ENCODE measurements at regions not wholly inside any gene's neighbourhood (a gene's known extent, or its start where the extent isn't known, plus 50 kb on each side); places are given as distances from the start of the nearest gene placed in this dataset.

DNA sequence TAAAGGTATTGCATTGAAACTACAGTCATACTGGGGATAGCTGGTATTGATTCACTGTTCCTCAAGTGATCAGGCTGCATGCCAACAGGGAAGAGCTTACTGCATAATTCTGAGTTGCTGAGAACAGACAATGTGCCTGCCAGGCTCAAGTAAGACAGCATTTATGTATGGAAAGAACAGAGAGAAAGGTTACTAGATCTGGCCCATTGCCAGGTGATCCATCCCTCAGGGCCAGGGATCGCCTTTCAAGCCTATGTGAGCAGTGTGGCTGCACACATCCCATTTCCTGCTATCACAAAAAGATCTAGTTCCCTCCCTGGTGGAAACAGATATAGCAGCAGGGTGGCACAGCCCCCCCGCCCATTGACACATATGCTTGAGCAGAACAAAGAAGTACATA, 254.0 kb downstream of the TMA16 start:
- DNase-seq (ENCODE audit: low spot score) = no peak
- no peak for ATAC-seq

DNA sequence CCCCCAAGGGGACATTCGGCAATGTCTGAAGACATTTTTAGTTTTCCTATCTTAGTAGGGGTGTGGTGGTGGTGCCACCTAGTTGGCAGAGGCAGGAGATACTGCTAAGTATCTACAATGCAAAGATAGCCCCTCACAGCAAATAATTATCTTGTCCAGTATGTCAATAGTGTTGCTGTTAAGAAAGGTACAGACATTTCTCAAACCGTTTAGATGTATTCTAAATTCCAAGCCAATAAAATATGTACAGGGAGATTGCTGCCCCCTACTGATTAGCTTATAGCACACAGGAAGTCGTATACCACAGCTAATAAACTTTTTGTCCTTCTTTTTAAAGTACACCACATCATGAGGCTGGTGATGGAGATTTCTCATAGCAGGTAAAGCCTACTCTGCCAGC, 260.5 kb downstream of the TMA16 start:
- no peak for DNase-seq (ENCODE audit: low spot score)
- ATAC-seq = no peak

DNA sequence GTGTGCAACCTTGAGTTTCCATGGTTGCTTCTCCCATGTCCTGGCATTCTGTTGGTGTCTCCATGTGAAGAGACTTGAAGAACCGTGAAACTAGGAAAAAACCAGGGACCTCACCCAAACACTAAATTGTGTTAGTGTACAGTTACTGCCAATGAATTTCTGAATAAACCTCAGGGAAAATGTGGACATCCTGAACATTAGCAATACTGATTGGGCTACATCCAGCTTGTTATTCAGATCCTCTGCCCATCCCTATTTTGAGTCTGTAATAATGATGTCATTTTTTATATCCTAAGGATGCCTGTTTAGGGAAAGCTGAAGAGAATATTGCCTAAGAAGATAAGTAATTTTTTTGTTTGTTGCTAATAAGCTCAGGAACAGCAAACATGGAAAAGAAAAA, 262.7 kb downstream of the TMA16 start:
- DNase-seq (ENCODE audit: low spot score) (no peak), ATAC-seq (no peak)

DNA sequence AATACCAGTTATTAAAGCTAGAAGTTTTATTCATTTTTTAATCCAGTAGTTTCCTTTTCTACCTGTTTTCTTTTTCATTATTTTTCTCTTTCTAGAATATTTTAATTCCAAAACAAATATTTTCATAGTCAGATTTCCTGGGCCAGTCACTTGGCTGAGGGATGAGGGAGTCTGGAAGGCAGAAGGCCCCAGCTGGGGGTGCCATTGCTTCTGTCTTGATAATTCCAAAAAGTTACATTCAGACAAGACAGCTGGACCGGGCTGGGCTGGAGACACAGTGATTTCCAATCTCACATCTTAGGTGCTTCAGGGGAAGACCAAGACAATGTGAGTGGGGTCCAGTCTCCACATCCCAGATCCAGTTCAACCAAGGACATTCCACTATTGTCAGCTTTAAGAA, 263.5 kb downstream of the TMA16 start:
- no peak for ATAC-seq
- no peak for DNase-seq (ENCODE audit: low spot score)

DNA sequence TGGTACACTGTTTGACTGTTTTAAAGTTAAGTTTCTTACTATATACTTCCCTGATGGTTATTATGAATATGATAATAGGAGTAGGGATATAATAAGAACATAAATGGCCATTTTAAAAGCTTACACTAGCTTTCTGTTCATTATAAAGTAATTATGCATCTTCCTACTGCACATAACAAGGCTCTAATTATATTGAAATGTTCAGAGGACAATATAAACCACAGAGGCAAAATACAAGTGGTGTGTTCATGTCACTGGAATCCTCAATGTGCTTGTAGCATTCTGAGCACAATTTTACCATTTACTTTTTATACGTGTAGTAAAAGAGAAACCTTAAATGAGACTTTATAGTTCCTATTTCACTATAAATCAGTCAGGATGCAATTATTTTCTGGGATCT, 268.3 kb downstream of the TMA16 start:
- DNase-seq (ENCODE audit: low spot score) = no peak
- ATAC-seq = no peak

DNA sequence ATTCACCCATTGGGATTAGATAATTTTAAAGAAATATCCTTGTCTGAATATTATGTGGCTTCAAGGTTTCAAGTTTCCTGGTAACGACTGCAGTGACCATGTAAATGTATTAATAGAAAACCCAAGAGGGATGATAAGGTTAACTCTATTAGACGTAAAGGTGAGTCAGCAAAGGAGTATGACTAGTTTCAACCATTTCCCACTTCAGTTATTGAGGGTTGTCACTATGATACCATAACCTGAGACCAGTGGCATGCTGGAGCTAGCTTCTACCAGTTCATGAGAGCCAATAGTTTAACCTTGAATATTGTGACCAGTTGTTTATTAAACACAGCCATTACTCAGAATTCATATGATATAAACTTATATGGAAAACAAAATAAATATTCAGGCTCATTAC, 270.1 kb downstream of the TMA16 start:
- no peak for DNase-seq (ENCODE audit: low spot score)
- ATAC-seq = no peak

DNA sequence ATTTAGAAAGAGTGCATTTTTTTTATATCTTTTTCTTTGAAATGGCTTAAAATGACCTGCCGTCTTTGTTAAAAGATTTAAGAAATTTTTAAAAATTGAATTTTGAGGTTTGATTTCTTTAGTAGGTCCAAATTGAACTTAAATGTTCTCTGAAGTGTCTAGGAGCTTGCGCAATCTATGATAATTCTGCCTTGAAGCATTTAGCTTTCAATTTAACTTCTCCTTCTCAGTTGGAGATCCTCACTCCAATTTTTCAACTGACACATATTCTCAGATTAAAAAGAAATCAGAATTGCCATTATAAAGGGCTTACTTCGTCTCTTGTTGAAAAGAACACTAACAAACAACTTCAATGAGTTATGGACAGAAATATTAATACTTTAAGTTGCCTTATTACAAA, 273.5 kb downstream of the TMA16 start:
- no peak for DNase-seq (ENCODE audit: low spot score)
- ATAC-seq = no peak

DNA sequence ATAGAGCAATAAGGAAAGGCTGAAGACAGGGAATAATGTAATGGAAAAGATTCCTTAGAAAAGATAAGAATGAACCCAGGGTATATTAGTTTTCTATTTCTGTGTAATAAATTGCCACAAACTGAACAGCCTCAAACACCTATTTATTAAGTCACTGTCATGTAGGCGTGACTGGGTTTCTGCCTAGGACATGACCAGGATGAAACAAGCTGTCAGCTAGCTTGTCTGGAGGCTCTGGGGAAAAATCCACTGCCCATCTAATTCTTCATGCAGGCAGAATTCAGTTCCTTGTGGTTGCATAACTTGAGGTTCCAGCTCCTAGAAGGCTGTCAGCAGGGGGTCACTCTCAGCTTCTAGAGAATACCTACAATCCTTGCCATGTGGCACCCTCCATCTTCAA, 277.7 kb downstream of the TMA16 start:
- ATAC-seq = no peak
- DNase-seq (ENCODE audit: low spot score) = no peak

DNA sequence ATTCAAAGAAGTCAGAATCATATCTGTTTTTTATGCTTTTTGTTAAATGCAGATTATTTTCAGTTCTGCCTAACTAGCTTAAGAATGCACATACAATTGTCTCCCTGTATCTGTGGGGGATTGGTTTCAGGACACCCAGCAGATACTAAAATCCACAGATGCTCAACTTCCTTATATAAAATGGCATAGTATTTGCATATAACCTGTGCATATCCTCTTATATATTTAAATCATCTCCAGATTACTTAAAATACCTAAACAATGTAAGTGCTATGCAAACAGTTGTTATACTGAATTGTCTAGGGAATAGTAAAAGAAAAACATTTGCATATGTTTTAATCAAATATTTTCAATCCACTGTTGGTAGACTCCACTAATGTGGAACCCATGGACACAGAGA, 279.4 kb downstream of the TMA16 start:
- ATAC-seq (no peak), DNase-seq (ENCODE audit: low spot score) (no peak)

DNA sequence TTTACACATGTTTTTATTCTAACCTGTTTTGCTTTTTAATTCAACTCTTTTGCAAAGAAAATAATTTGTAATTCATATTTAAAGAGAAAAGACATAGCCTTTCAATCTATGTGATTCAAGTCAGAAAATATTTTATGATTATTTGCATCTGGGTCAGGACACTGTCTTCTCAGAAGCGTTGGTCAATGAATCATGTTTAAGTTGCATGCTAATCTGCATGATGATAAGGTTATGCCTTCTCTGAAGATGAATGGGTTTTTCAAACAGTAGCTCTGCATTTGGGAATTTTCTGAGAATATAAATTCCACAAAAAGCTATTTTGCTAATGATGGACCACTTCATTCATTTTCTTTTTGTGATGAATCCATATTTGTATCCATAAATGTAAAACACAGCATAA, 282.5 kb downstream of the TMA16 start:
- no peak for DNase-seq (ENCODE audit: low spot score)
- no peak for ATAC-seq

DNA sequence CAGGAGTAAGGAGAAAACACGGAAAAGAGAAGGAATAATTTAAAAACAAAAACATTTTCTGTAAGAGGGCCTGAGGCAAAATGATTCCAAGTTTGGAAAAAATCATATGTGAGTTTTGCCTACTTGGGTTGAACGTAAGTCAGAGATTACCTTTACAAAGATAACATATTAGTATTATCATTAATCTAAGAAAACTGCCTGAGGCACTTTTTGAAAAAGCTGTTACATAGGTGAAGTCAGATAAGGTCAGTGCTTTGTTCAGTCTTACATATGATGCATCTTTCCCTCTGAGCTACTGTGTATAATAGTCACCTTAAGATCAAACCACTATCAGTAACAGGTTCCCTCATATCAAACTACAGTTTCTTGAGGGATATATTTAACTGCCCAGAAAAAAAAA, 287.2 kb downstream of the TMA16 start:
- ATAC-seq (no peak), DNase-seq (ENCODE audit: low spot score) (no peak)

DNA sequence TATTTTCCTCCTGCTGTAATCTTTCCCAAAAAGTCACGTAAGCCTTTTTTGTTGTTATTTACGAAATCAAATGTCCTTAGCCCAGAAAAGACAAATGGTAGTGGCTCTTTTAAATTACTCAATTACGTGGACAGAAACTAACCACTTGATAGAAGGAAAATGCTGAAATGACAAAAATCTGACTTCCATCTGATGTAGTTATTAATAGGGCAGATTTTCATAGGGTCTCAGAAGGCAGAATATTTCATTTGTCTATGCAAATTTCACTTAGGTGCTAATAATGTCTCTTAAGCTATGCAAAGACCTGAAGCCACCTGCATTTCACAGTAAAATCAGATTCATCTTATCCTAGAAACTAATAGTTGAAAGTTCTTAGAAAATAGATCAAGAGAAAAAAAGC, 295.7 kb downstream of the TMA16 start:
- DNase-seq (ENCODE audit: low spot score) (no peak), ATAC-seq (no peak)

DNA sequence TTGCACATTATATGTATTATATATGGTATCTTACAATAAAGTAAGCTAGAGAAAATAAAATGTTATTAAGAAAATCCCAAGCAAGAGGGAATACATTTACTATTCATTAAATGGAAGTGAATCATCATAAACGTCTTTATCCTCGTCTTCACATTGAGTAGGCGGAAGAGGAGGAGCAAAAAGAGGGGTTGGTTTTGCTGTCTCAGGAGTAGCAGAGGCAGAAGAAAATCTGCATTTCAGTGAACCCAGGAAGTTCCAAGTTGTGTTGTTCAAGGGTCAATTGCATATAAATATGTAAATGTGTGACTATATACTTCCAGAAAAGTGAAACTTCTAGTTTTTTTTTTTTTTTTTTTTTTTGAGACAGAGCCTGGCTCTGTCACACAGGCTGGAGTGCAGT, 301.4 kb downstream of the TMA16 start:
- no peak for DNase-seq (ENCODE audit: low spot score)
- ATAC-seq = no peak

DNA sequence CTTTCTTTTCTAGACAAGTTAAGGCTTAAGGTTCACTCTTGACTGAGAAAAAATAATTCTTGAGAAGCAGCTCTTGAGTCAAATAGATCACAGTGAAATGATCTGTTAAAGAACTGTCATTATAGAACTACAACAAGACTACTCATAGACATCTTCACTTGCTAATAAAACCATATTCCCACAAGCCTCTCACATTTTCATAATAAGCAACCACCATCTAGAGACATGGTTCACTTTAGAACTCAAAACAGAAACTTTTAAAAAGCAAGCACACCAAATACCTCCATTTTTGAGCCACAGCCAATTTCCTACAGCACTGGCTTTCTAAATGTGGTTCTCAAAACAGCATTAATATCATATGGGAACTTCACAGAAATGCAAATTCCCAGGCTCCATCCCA, 309.5 kb downstream of the TMA16 start:
- DNase-seq (ENCODE audit: low spot score) = no peak
- no peak for ATAC-seq

DNA sequence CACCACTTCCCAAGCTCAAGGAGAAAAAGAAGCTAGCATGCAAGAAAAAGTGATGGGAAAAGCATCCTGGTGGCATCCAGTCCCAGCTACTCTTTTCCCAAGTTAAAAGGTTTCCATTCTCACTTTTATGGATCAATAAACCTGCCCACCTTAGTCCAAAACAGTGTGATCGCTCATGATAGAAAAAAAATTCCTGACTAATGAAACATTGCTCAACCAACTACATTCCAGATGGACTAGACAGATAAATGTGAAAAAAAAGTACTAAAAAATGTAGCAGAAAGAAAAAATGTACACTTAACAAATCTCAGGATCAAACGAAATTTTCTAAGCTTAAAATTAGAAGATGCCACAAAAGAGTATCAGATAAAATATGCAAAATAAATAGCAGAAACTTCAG, 312.2 kb downstream of the TMA16 start:
- no peak for ATAC-seq

DNA sequence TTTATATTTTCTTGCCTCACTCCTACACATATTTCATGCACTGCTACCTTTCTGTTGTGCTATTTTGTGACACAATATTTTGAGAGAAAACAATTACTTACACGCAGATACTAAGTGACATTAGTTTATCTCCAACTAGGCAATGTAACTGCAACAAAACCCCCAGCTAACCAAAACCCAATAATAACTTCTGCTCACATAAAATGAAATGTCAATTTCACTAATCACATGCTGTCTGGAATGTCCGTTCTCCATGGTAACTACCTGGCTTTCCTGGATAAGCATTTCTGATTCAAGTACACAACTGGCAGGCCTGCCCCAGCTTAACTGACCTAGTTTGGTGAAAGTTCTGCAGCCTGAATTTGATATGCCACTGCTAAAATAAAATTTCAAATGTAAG, 313.5 kb downstream of the TMA16 start:
- ATAC-seq = no peak
- DNase-seq (ENCODE audit: low spot score) = no peak

More for the DNA sequence above, 312.2 kb downstream of the TMA16 start:
- DNase-seq (ENCODE audit: low spot score) = no peak

DNA sequence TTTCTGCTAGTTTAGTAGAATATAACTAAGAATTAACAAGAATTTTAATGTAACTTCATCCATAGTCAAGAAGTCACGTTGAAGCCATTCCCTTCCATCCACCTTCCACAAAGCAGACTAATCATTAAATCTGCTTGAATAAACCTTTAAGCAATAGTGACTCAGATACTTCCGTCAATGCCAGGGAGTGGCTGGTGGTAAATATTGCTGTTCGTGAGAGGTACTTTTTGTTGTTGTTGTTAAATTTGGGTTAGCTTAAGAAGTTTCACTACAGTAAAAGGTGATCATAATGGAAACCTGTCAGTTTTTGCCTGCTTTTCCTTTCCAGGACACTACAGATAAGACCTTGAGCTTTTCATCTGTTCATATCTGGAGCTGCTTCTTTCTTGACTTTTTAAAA, 316.3 kb downstream of the TMA16 start:
- ATAC-seq = no peak
- DNase-seq (ENCODE audit: low spot score) = no peak

DNA sequence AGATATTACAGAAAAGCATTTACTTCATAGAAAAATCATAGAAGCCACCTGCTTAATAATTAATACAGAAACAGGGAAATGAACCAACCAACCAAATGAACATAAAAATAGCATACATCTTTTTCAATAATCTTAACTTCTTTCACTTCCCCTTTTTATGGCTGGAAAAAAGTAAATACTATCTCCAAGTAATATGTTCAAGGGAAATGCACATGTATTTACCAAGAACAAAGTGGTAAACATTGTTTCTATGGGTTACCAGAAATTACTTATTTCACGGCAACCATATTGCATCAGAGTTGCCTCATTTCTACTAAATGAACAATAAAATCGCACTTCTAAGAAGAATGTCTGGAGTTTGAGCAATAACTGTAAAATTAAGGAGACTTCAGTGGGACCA, 321.3 kb downstream of the TMA16 start:
- no peak for ATAC-seq

DNA sequence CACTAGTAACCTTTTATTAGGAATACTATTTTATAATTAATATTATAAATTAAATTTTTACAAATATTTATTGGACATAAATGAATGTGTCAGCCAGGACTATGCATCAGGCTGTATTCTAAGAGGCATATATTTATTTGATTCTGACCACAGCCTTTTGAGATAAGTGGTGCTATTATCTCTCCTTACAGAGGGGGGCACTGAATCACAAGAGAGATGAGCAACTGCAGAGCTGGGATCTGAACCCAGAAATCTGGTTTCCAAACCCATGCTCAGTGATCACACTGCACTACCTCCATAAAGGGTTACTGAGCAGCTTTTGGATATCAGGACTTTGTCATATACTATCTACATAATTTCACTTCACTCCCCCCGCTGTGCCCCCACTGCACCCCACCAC, 322.0 kb downstream of the TMA16 start:
- no peak for DNase-seq (ENCODE audit: low spot score)

More for the DNA sequence above, 321.3 kb downstream of the TMA16 start:
- no peak for DNase-seq (ENCODE audit: low spot score)

DNA sequence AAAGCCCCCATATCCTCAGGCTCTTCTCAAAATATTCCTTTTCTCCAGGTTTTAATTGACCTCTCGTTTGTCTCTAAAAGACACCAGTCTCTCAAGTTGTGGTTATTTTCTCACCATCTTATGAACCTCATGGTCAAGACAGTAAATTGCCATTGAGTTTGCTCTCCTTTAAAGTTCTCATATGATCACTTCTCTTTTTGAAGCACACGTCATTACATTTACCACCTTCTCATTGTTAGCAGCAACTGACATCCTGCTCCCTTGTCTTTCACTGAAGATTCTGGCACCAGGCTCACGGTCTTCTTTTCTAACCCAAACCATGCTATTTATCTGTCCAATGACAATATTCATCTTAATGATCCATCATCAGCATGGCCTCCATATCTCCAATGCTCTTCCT, 324.2 kb downstream of the TMA16 start:
- ATAC-seq (no peak), DNase-seq (ENCODE audit: low spot score) (no peak)

More for the DNA sequence above, 322.0 kb downstream of the TMA16 start:
- no peak for ATAC-seq

DNA sequence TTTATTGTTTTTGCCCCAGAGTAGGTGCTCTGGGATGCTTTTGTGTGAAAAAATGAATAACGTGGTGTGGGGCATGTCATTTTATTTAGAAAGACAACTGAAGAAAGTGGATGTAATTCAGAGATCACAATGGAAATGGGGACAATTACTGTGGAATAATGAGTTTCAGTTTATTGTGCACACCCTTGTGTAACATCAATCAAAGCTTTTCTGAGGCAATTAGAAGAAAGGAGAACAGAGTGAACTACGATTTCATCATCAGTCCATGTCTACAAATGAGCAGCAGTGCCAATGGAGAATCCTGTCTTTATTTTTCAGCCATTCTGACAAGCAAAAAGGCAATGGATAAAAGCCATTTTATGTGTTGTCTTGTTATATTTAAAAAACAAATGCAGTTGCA, 339.2 kb downstream of the TMA16 start:
- DNase-seq (ENCODE audit: low spot score) (no peak), ATAC-seq (no peak)

DNA sequence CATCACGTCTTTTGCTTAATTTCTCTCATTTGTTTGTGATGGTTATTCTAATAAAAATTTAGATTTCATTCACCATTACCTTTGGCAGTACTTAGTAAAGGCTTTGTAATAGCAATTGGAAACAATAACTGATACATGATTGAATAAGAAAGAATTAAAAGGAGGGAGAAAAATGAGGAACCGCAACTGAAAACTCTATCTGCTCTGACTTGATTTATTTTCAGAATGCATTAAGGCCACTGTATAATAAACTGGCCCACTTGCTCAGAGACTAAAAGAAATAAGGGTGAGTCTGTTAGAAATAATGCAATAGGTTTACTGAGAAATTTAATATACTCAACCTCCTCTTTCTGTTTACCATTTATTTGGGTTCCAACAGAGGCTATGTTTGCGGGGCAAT, 351.5 kb downstream of the TMA16 start:
- DNase-seq (ENCODE audit: low spot score) (no peak), ATAC-seq (no peak)

DNA sequence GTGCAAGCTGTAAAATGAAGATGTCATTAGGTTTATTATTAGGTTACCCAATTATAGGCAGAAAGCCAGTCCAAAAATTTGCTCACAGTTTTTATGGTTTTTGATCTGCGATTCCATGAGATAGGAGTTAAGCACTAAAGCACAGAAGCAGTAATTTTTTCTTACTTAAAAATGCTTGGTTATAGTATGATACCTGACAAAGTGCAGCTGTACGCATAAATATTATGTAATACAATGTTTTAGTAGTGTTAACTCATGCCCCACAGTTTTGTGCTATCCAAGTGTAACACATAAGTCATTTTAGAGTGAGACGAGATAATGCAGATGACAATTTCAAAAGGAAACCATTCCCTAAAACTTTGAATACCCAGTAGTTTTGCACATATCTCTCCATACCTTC, 357.8 kb downstream of the TMA16 start:
- DNase-seq (ENCODE audit: low spot score) = no peak
- no peak for ATAC-seq

DNA sequence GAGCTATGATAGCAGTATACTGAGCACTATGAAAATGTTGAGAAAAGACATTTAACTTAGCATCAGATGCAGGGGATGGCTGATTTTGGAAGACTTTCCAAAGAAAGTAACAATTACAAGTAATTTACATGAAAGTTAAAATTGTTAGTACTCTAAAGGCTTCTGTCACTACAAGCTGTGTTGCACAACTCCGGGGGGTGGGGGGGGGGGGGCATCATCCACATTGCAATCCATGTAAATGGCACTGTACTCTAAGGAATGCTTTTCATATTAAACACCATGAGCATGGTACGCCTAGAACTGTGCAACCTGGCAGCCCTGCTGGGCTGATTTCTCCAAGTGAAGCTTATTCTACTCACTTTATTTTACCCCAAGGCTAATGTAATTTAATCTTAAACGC, 363.4 kb downstream of the TMA16 start:
- DNase-seq (ENCODE audit: low spot score) = no peak
- no peak for ATAC-seq

Measured in left lobe of liver (tissue), 2 donors.